ENCODE measurements at regions not wholly inside any gene's neighbourhood (a gene's known extent, or its start where the extent isn't known, plus 50 kb on each side); places are given as distances from the start of the nearest gene placed in this dataset.
"Not testable (repeated sequence)": the region's sequence is repeated elsewhere in the genome, so short reads cannot be mapped to it uniquely, and the experiment has no call there.

DNA sequence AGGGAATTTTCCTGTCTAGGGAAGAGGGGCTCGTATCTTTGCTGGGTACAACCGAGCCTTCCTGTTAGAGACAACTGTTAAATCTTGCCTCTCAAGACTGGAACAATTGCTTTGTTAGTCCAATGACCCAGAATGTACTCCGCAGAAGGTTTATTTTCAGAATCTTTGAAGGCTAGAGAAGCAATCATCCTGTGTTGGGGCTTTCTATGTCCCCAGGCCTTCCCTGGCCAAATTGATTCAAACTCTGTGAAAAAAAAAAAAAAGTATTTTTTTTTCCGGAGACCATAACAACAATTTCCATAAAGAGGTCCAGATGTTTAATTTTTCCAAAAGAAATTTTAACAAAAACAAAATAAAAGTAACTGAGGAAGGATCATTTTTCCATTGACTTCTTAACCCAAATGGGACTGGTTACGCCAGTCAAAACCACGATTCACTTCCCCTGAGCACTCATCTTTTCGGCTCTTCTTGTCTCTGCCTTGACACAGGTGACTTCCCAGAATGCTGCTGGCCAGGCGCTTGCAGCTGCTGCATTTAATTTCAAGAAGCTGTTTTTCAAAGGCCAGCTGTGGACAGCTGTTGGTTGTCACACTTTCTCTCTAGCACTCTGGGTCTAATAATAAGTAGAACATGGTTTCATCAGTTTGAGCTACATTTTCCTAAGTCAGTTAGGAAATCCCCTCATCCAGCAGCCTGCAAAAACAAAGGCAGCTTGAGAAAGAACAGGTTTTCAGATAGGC, 81.6 kb upstream of the MANSC4 start:
- DNase-seq, result no peak

- no peak for DNase-seq
Measured at GRCh38 chr12:27859648-27860047, 79.6 kb upstream of the MANSC4 start.

DNA sequence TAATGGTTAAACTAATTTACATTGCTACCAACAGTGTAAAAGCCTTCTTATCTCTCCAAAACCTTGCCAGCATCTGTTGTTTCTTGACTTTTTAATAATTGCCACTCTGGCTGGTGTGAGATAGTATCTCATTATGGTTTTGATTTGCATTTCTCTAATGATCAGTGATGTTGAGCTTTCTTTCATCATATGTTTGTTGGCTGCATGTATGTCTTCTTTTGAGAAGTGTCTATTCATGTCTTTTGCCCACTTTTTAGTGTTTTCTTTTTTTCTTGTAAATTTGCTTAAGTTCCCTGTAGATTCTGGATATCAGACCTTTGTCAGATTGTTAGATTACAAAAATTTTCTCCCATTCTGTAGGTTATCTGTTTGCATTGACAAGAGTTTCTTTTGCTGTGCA, 77.0 kb upstream of the MANSC4 start:
- DNase-seq, result not testable (repeated sequence)

DNA sequence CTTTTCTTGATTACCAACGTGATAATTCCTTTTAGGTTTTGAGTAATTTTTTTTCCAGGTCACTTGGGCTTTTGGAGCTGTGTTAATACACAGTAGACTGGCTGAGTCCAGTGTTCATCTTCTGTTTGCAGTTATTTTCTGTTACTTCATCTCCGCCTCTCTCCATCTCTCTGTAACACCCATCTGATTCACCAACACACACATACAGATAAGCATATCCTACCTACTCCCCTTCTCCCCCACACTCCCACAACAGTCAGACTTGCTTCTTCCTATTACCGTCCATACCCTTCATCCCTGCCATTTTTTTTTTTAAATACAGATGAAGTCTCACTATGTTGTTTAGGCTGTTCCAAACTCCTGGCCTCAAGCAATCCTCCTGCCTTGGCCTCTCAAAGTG, 72.7 kb upstream of the MANSC4 start:
- no peak for DNase-seq

All from suppressor macrophage treated with lipopolysaccharide for 1 hour (primary cell).